A673 (cell line): ENCODE measurements at regions not wholly inside any gene's neighbourhood (a gene's known extent, or its start where the extent isn't known, plus 50 kb on each side); places are given as distances from the start of the nearest gene placed in this dataset.

Experiments
- BruUV-seq: library from RNA; stranded (reverse); fragments of 400-500 nt; replicated peaks from 2 replicates; lab custom pipeline; 2021; lab: Mats Ljungman, UMichigan
- CTCF ChIA-PET: fragments of 300-600 bp; sonication (Branson Sonifier 250); formaldehyde crosslinking; loops from one replicate; lab custom pipeline; 2022; ENCODE audit warnings: antibody characterized with exemption; lab: Charles Lee
- POLR2A ChIA-PET: fragments of 300-600 bp; sonication (Branson Sonifier 250); formaldehyde crosslinking; loops from one replicate; lab custom pipeline; 2022; ENCODE audit warnings: antibody characterized with exemption; ENCODE audit not compliant: low non-redundant PET; lab: Charles Lee
- DNase-seq: peaks from one replicate; pipeline ENCODE4 v3.0.0-alpha.2; 2015; ENCODE audit warnings: low spot score
- H3K27ac ChIP-seq: fragments of 200-600 bp; sonication (generic); 2 replicates; pipeline ENCODE4 v1.5.1; 2016; ENCODE audit warnings: mixed run types, low read depth, mild to moderate bottlenecking, mixed read lengths, antibody characterized with exemption, low read length; ENCODE audit not compliant: poor library complexity, severe bottlenecking
- H3K27me3 ChIP-seq: fragments of 200-600 bp; sonication (generic); replicated peaks from 2 replicates; pipeline ENCODE4 v1.6.1; 2017; ENCODE audit warnings: mixed run types, low read depth, mild to moderate bottlenecking, mixed read lengths, antibody characterized with exemption, low read length; ENCODE audit not compliant: insufficient read depth, poor library complexity
- H3K36me3 ChIP-seq: fragments of 200-600 bp; sonication (generic); 2 replicates; pipeline ENCODE4 v1.6.1; 2016; ENCODE audit warnings: mixed run types, mild to moderate bottlenecking, mixed read lengths, antibody characterized with exemption, low read length; ENCODE audit not compliant: insufficient read depth, poor library complexity, severe bottlenecking
- H3K4me1 ChIP-seq: fragments of 200-600 bp; sonication (generic); 2 replicates; pipeline ENCODE4 v1.6.1; 2017; ENCODE audit warnings: mixed run types, mild to moderate bottlenecking, mixed read lengths, antibody characterized with exemption, low read length; ENCODE audit not compliant: insufficient read depth, poor library complexity, severe bottlenecking
- H3K4me3 ChIP-seq: fragments of 200-600 bp; sonication (generic); 2 replicates; pipeline ENCODE4 v1.5.1; 2016; ENCODE audit warnings: low read depth, mixed run types, mild to moderate bottlenecking, mixed read lengths, low read length; ENCODE audit not compliant: poor library complexity, severe bottlenecking
- H3K9me3 ChIP-seq: fragments of 200-600 bp; sonication (generic); 2 replicates; pipeline ENCODE4 v1.6.1; 2016; ENCODE audit warnings: mixed run types, low read depth, mild to moderate bottlenecking, mixed read lengths, antibody characterized with exemption, low read length; ENCODE audit not compliant: poor library complexity, severe bottlenecking
- CTCF ChIP-seq: fragments of 300-800, 200-600 bp; sonication (generic); conservative IDR thresholded peaks from 2 replicates; pipeline ENCODE4 v1.5.1; 2017; ENCODE audit warnings: low read depth, mild to moderate bottlenecking, antibody characterized with exemption, low read length, moderate library complexity, mixed read lengths
- EZH2 ChIP-seq: fragments of 200-600 bp; sonication (generic); IDR thresholded peaks from 2 replicates; pipeline ENCODE4 v1.6.1; 2017; ENCODE audit warnings: borderline replicate concordance, low read depth, mild to moderate bottlenecking, mixed read lengths, antibody characterized with exemption, low read length; ENCODE audit not compliant: poor library complexity, severe bottlenecking
- intact Hi-C: fragments of 100-400 bp; cut with micrococcal nuclease; formaldehyde crosslinking; loops from one replicate; pipeline ENCODE4 v1.10.0; 2022; ENCODE audit not compliant: unreplicated experiment

DNA sequence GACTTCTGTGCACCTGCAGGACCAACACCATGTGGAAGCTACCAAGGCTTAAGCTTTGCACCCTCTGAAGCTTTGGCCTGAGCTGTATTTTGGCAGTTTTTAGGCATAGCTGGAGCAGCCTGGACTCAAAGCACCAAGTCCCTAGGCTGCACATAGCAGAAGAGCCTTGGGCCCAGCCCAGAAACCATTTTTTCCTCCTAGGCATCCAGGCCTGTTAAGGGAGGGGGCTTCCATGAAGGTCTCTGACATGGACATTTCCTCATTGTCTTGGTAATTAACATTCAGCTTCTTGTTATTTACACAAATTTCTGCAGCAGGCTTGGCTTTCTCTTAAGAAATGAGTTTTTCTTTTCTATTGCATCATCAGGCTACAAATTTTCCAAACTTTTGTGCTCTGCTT lies 475.8 kb upstream of the FLRT2 start:
- POLR2A ChIA-PET: no interaction called here
- CTCF ChIA-PET: no interaction called here
- Histone ChIP-seq H3K27ac (no peak overlapping the region), H3K4me1 (no peaks in the 10 kb centered on the region), H3K27me3 (no peaks in the 10 kb centered on the region), H3K4me3 (no peak overlapping the region), H3K9me3 (peaks cover 3% of the 10 kb centered on the region), H3K36me3 (no peaks in the 10 kb centered on the region)
- no TSS peak for BruUV-seq
- no peak for DNase-seq
- intact Hi-C loops: no loop called here
- no peak for TF ChIP-seq EZH2
- TF ChIP-seq CTCF: no peak

GRCh38 chr14:85056267-85056666 lies 473.7 kb upstream of the FLRT2 start:
- CTCF ChIA-PET: no interaction called here
- Histone ChIP-seq H3K36me3 (no peaks in the 10 kb centered on the region), H3K27me3 (no peaks in the 10 kb centered on the region), H3K9me3 (peaks cover 3% of the 10 kb centered on the region), H3K4me3 (no peak overlapping the region), H3K4me1 (no peaks in the 10 kb centered on the region), H3K27ac (no peak overlapping the region)
- BruUV-seq: no TSS peak
- POLR2A ChIA-PET: no interaction called here
- DNase-seq: no peak
- intact Hi-C loops: no loop called here
- TF ChIP-seq EZH2 (no peak), CTCF (no peak)

GRCh38 chr14:85057221-85057620 lies 472.7 kb upstream of the FLRT2 start:
- H3K27me3 ChIP-seq: no peaks in the 10 kb centered on the region
- H3K4me3 ChIP-seq: no peak overlapping the region
- no TSS peak for BruUV-seq
- H3K36me3 ChIP-seq: no peaks in the 10 kb centered on the region
- TF ChIP-seq EZH2 (no peak), CTCF (no peak)
- CTCF ChIA-PET: no interaction called here
- POLR2A ChIA-PET: no interaction called here
- DNase-seq: no peak
- peaks cover 3% of the 10 kb centered on the region for H3K9me3 ChIP-seq
- H3K27ac ChIP-seq: no peak overlapping the region
- no peaks in the 10 kb centered on the region for H3K4me1 ChIP-seq
- intact Hi-C loops: no loop called here
